HEK293T (cell line): ENCODE measurements at regions not wholly inside any gene's neighbourhood (a gene's known extent, or its start where the extent isn't known, plus 50 kb on each side); places are given as distances from the start of the nearest gene placed in this dataset.

Experiments used
- ARNT ChIP-seq: fragments of 450-650 bp; IDR thresholded peaks from 2 replicates; pipeline ENCODE4 v1.6.1; 2017; ENCODE audit warnings: mild to moderate bottlenecking
- BHLHE40 ChIP-seq: fragments of 450-650 bp; IDR thresholded peaks from 2 replicates; pipeline ENCODE4 v1.6.1; 2016; ENCODE audit warnings: mild to moderate bottlenecking, moderate library complexity, borderline replicate concordance
- CTBP1 ChIP-seq: fragments of 450-650 bp; IDR thresholded peaks from 2 replicates; pipeline ENCODE4 v1.6.1; 2016; ENCODE audit warnings: borderline replicate concordance
- ELF4 ChIP-seq: fragments of 450-650 bp; IDR thresholded peaks from 2 replicates; pipeline ENCODE4 v1.6.1; 2017; ENCODE audit warnings: antibody characterized with exemption
- PKNOX1 ChIP-seq: fragments of 450-650 bp; IDR thresholded peaks from 2 replicates; pipeline ENCODE4 v1.6.1; 2016
- SP1 ChIP-seq: fragments of 450-650 bp; IDR thresholded peaks from 2 replicates; pipeline ENCODE4 v1.6.1; 2017
- TARDBP ChIP-seq: fragments of 450-650 bp; IDR thresholded peaks from 2 replicates; pipeline ENCODE4 v1.6.1; 2016

GRCh38 chr21:24204641-24205040 lies 1402.6 kb downstream of the MRPL39 start:
- TF ChIP-seq TARDBP (no peak), CTBP1 (no peak), ARNT (no peak), PKNOX1 (no peak), SP1 (no peak), BHLHE40 (no peak), ELF4 (no peak)
